ENCODE measurements at regions not wholly inside any gene's neighbourhood (a gene's known extent, or its start where the extent isn't known, plus 50 kb on each side); places are given as distances from the start of the nearest gene placed in this dataset.

DNA sequence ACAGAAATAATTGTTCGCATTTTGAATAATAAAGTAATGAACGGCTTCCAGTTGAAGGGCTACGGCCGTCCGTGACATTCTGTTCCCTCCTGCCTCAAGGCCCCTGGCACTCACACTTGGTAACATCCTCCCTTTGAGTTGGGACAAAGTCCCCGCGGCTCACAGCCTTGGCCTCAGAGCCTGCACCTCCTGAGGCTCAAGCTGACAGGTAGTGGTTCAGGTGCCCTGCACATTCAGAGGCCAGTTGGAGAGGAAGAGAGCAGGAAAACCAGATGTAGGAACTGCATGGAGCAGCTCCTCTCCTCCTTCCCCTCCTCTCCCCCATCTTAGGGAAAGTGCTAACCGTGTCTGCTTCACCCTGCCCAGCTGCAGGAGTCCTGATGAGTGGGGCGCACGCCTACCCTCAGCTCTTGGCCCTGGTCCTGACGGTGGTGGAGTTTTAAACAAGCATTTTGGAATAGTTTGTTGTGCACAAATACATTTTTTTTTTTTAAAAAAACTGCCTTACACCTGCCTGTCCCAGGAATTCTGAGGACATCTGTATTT lies 393.1 kb downstream of the SMOC2 start:
- ChIA-PET POLR2A (no interaction called here), CTCF (no interaction called here)
- H3K4me3 ChIP-seq (ENCODE audit: low read depth, low read length), result no peak overlapping the region
- Mint-ChIP-seq H3K27ac (ENCODE audit: unreplicated experiment) (peak overlapping the region; percentile 35), H3K9me3 (ENCODE audit: unreplicated experiment) (peaks cover 5% of the 10 kb centered on the region), H3K4me1 (ENCODE audit: low read depth, unreplicated experiment) (peaks cover 21% of the 10 kb centered on the region), H3K36me3 (ENCODE audit: insufficient read depth, unreplicated experiment) (peaks cover 3% of the 10 kb centered on the region), H3K4me3 (ENCODE audit: unreplicated experiment) (no peak overlapping the region), H3K27me3 (ENCODE audit: insufficient read depth, unreplicated experiment) (peaks cover 1% of the 10 kb centered on the region)
- intact Hi-C loops (cut with micrococcal nuclease; ENCODE audit: unreplicated experiment), result no loop called here
- no peaks in the 10 kb centered on the region for H3K27me3 ChIP-seq (replicated peaks; ENCODE audit: control insufficient read depth, insufficient read depth, low read length)
- no TSS peak for BruUV-seq (replicated peaks)
- H3K36me3 ChIP-seq (ENCODE audit: control insufficient read depth, insufficient read depth, low read length), result no peaks in the 10 kb centered on the region
- no peaks in the 10 kb centered on the region for H3K9me3 ChIP-seq
- TF ChIP-seq, protein P1, sequence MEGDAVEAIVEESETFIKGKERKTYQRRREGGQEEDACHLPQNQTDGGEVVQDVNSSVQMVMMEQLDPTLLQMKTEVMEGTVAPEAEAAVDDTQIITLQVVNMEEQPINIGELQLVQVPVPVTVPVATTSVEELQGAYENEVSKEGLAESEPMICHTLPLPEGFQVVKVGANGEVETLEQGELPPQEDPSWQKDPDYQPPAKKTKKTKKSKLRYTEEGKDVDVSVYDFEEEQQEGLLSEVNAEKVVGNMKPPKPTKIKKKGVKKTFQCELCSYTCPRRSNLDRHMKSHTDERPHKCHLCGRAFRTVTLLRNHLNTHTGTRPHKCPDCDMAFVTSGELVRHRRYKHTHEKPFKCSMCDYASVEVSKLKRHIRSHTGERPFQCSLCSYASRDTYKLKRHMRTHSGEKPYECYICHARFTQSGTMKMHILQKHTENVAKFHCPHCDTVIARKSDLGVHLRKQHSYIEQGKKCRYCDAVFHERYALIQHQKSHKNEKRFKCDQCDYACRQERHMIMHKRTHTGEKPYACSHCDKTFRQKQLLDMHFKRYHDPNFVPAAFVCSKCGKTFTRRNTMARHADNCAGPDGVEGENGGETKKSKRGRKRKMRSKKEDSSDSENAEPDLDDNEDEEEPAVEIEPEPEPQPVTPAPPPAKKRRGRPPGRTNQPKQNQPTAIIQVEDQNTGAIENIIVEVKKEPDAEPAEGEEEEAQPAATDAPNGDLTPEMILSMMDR (IDR thresholded peaks at IDR 0.05; ENCODE audit: insufficient read depth in 1 of 2, low read depth in 1 of 2, low read length in 1 of 2, severe bottlenecking in 1 of 2, unreplicated experiment in 1 of 2), result no peak
- H3K4me1 ChIP-seq, result peaks cover 14% of the 10 kb centered on the region
- DNase-seq, result no peak

DNA sequence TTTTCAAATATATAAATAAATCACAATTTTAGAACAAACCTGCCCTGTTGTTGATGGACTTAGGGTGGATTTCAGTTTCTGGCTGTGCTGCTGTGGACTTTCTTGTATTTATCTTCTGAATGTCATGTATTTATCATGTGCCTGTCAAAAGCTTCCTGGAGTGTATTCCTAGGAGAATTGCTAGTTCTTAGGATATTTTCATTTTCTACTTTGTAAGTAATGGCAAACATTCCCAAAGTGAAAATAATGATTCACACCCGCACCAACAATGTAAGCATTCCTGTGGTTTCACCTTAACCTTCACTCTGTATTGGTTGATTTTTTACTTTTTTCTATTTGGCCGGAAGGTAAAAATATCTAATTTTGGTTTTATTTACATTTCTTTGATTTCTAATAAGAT lies 387.8 kb downstream of the SMOC2 start:
- intact Hi-C loops (cut with micrococcal nuclease; ENCODE audit: unreplicated experiment), result no loop called here
- Histone ChIP-seq H3K27me3 (replicated peaks; ENCODE audit: control insufficient read depth, insufficient read depth, low read length) (no peaks in the 10 kb centered on the region), H3K9me3 (no peaks in the 10 kb centered on the region; the same call in 1 of the 2 replicates), H3K36me3 (ENCODE audit: control insufficient read depth, insufficient read depth, low read length) (no peaks in the 10 kb centered on the region), H3K4me1 (peaks cover 2% of the 10 kb centered on the region), H3K4me3 (ENCODE audit: low read depth, low read length) (no peak overlapping the region)
- CTCF ChIA-PET, result no interaction called here
- BruUV-seq (replicated peaks), result no TSS peak
- no peaks in the 10 kb centered on the region for H3K9me3 Mint-ChIP-seq (ENCODE audit: unreplicated experiment)
- no peak for DNase-seq
- H3K27ac Mint-ChIP-seq (ENCODE audit: unreplicated experiment), result no peak overlapping the region
- H3K4me1 Mint-ChIP-seq (ENCODE audit: low read depth, unreplicated experiment), result no peaks in the 10 kb centered on the region
- POLR2A ChIA-PET, result no interaction called here
- H3K27me3 Mint-ChIP-seq (ENCODE audit: insufficient read depth, unreplicated experiment), result no peaks in the 10 kb centered on the region
- no peaks in the 10 kb centered on the region for H3K36me3 Mint-ChIP-seq (ENCODE audit: insufficient read depth, unreplicated experiment)
- no peak overlapping the region for H3K4me3 Mint-ChIP-seq (ENCODE audit: unreplicated experiment)
- TF ChIP-seq, protein P1 (IDR thresholded peaks at IDR 0.05; ENCODE audit: insufficient read depth in 1 of 2, low read depth in 1 of 2, low read length in 1 of 2, severe bottlenecking in 1 of 2, unreplicated experiment in 1 of 2), result no peak

DNA sequence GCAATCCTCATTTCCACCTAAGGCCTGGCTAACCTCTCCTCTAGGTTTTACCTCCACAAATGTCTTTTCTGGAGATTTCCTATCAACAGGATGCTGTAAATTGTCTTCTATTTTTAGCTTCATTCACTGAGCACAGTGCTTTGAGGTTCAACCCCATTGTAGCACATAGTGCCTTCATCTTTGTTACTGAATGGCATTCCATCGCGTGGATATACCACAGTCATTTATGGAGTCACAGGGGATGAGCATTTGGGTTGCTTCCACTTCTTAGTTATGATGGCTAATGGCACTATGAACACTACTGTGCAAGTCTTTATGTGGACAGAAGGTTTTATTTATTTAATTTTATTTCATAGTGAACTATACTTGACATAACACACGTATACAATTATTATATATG lies 387.1 kb downstream of the SMOC2 start:
- H3K4me1 Mint-ChIP-seq (ENCODE audit: low read depth, unreplicated experiment), result no peaks in the 10 kb centered on the region
- H3K4me3 Mint-ChIP-seq (ENCODE audit: unreplicated experiment), result no peak overlapping the region
- Histone ChIP-seq H3K4me1 (no peaks in the 10 kb centered on the region), H3K4me3 (ENCODE audit: low read depth, low read length) (no peak overlapping the region), H3K9me3 (no peaks in the 10 kb centered on the region; the same call in 1 of the 2 replicates), H3K36me3 (ENCODE audit: control insufficient read depth, insufficient read depth, low read length) (no peaks in the 10 kb centered on the region), H3K27me3 (replicated peaks; ENCODE audit: control insufficient read depth, insufficient read depth, low read length) (no peaks in the 10 kb centered on the region)
- H3K36me3 Mint-ChIP-seq (ENCODE audit: insufficient read depth, unreplicated experiment), result no peaks in the 10 kb centered on the region
- CTCF ChIA-PET, result no interaction called here
- intact Hi-C loops (cut with micrococcal nuclease; ENCODE audit: unreplicated experiment), result no loop called here
- TF ChIP-seq, protein P1 (IDR thresholded peaks at IDR 0.05; ENCODE audit: insufficient read depth in 1 of 2, low read depth in 1 of 2, low read length in 1 of 2, severe bottlenecking in 1 of 2, unreplicated experiment in 1 of 2), result no peak
- POLR2A ChIA-PET, result no interaction called here
- DNase-seq, result no peak
- no TSS peak for BruUV-seq (replicated peaks)
- H3K9me3 Mint-ChIP-seq (ENCODE audit: unreplicated experiment), result no peaks in the 10 kb centered on the region
- H3K27ac Mint-ChIP-seq (ENCODE audit: unreplicated experiment), result no peak overlapping the region
- no peaks in the 10 kb centered on the region for H3K27me3 Mint-ChIP-seq (ENCODE audit: insufficient read depth, unreplicated experiment)
